PC-3 (cell line): ENCODE measurements at regions not wholly inside any gene's neighbourhood (a gene's known extent, or its start where the extent isn't known, plus 50 kb on each side); places are given as distances from the start of the nearest gene placed in this dataset.

Source experiments
- CTCF ChIP-seq: fragments of 300-600 bp; sonication (generic); conservative IDR thresholded peaks from 2 replicates; pipeline ENCODE4 v1.5.1; 2017; ENCODE audit warnings: antibody characterized with exemption, low read depth, mild to moderate bottlenecking, low read length
- EZH2 ChIP-seq: fragments of 300-600 bp; sonication (generic); IDR thresholded peaks from one replicate; pipeline ENCODE4 v1.6.1; 2017; ENCODE audit warnings: antibody characterized with exemption, mild to moderate bottlenecking, low read length; ENCODE audit not compliant: unreplicated experiment

DNA sequence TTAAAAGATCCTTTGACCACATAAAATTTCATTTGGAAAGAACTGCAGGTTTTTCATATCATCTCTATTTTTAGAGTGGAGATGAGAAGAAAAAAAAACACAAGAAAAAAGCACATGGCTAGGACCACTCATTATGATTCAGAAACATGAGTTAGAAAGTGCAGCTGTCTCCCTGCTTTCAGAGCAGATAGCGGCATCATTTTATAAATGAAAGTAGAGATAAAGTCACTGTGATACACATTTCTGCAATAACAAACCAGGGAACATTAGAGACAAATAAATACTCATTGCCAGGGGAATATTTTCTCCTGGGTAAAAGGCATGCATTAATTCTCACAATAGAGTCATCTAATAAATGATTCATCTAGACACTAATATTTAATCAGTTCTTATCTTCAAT lies 87.5 kb upstream of the PLPPR4 start:
- TF ChIP-seq CTCF = no peak
- no peak for TF ChIP-seq EZH2
